ENCODE measurements at regions not wholly inside any gene's neighbourhood (a gene's known extent, or its start where the extent isn't known, plus 50 kb on each side); places are given as distances from the start of the nearest gene placed in this dataset.

GRCh38 chr9:18397076-18397475 lies 76.9 kb upstream of the ADAMTSL1 start:
- TF ChIP-seq CTCF (conservative IDR thresholded peaks at IDR 0.05) (no peak), ZFX (IDR thresholded peaks at IDR 0.05) (no peak)

Measured in C4-2B (cell line).